ENCODE measurements at regions not wholly inside any gene's neighbourhood (a gene's known extent, or its start where the extent isn't known, plus 50 kb on each side); places are given as distances from the start of the nearest gene placed in this dataset.

DNA sequence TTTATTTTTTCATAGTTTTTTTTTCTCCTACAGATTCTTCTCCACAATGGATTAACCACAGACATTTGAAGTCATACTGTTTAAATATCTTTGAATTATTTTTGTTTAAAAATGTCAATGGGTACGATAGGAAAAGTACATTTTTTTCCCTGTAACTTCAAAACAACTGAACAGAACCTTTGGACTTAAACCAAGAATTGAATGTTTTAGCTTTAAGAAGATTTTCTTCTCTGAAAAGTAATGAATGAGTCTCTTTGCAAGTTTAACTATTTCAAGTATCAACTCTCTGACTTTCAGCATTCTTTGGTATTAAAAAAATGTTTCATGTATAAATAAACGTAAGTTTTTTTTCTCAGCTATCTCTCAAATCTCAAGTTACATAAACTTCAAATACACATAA is 364.3 kb downstream of the FBXO8 start:
- no peak overlapping the region for H3K4me3 ChIP-seq (ENCODE audit: low read depth, low read length)
- TF ChIP-seq, protein P1, sequence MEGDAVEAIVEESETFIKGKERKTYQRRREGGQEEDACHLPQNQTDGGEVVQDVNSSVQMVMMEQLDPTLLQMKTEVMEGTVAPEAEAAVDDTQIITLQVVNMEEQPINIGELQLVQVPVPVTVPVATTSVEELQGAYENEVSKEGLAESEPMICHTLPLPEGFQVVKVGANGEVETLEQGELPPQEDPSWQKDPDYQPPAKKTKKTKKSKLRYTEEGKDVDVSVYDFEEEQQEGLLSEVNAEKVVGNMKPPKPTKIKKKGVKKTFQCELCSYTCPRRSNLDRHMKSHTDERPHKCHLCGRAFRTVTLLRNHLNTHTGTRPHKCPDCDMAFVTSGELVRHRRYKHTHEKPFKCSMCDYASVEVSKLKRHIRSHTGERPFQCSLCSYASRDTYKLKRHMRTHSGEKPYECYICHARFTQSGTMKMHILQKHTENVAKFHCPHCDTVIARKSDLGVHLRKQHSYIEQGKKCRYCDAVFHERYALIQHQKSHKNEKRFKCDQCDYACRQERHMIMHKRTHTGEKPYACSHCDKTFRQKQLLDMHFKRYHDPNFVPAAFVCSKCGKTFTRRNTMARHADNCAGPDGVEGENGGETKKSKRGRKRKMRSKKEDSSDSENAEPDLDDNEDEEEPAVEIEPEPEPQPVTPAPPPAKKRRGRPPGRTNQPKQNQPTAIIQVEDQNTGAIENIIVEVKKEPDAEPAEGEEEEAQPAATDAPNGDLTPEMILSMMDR (IDR thresholded peaks at IDR 0.05; ENCODE audit: low read depth, low read length), result no peak

DNA sequence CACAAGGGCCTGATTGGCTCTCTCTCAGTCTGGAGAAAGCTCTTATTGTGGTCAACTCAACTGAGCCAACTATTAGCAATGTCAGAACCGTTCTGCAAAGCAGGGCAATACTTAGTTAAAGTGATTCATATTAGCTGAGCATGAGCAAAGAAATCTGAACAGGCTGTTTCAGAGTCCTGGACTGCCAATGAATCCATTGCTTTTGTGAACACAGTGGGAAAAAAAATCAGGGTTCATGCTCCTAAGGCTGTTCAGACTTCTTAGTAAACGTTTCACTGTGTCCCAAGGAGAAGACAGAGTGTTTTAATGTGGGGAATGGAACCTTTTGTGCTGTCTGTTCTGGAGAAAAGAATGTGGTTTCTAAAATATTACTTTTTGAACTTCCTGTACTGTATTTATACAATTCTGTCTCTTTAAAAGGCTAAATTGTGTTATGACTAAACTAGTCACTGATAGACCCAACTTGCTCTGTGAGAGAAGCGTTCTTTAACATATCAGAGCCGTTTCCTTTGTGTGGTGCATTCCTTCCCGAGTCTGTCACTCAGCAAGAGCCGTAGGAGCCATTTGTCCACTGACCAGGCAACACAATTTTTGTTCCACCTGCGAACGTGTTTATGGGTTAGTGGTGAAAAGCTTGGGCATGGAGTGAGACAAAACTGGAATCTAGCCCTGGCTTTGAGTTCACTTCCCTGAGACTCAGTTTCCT is 366.1 kb downstream of the FBXO8 start:
- H3K4me3 ChIP-seq (ENCODE audit: low read depth, low read length), result no peak overlapping the region
- TF ChIP-seq, protein P1 (IDR thresholded peaks at IDR 0.05; ENCODE audit: low read depth, low read length), result no peak

DNA sequence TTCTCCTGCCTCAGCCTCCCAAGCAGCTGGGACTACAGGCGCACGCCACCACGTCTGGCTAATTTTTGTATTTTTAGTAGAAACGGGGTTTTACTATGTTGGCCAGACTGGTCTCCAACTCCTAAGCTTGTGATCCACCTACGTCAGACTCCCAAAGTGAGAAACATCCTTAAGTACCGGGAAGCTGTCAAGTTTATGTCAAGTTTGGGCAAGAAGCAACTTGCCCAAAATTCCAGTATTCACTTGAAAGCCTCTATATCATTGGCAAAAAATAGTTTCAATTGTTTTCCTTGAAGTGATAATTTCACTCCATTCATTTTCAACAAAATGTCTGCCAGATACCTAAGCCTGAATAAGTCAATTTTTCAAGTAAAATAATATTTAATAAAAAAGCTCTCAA is 370.0 kb downstream of the FBXO8 start:
- H3K4me3 ChIP-seq (ENCODE audit: low read depth, low read length), result no peak overlapping the region
- TF ChIP-seq, protein P1 (IDR thresholded peaks at IDR 0.05; ENCODE audit: low read depth, low read length), result no peak

DNA sequence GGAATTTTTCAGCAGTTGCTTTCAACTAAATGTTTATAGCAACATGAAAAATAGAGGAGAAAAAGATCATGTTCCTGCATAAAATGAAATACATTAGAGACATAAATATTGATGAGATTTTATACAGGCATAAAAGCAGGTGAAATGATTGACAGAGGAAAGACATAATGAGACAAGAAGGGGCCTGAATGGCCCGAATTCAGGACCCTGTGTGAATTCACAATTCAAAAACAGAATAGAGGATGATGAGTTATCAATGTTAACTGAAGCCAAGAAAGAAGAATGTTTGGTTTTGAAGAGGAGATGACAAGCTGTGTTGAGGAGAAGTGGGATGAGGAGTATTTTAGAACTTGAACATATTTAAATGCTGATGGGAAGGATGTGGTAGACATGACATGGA is 371.1 kb downstream of the FBXO8 start:
- TF ChIP-seq, protein P1 (IDR thresholded peaks at IDR 0.05; ENCODE audit: low read depth, low read length), result no peak

DNA sequence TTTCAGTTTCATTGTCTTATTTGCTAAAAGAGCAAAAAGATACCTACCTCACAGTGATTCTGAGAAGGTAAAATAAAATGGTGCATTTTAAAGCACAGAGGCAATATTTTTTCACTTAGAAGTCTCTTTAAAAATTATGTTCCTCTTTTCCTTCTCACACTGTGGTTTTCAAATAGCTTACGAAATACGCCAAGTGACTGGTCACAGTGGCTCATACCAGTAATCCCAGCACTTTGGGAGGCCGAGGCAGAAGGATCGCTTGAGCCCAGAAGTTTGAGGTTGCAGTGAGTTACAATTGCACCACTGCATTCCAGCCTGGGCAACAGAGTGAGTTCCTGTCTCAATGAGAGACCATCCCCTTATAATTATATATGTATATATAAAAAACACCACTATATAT is 372.6 kb downstream of the FBXO8 start:
- TF ChIP-seq, protein P1 (IDR thresholded peaks at IDR 0.05; ENCODE audit: low read depth, low read length), result no peak
- H3K4me3 ChIP-seq (ENCODE audit: low read depth, low read length), result no peak overlapping the region

More for the DNA sequence above, 371.1 kb downstream of the FBXO8 start:
- H3K4me3 ChIP-seq (ENCODE audit: low read depth, low read length), result no peak overlapping the region

DNA sequence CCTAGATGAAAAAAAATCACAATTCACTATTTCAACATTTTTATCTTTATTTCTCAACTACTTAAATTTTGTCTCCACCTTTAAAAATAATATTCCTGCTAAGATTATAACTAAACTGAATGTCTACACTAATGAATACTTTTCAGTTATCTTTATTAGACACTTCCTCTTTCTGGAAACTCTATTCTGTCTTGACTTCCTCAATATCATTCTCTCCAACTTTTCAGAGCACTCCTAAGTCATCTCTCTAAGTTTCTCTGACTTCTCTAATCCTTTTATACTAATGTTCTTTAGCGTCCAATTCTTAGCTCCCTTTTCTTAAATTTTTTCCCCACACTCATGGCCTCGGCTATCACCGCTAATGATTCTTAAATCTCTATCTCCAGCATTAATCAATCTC is 374.2 kb downstream of the FBXO8 start:
- TF ChIP-seq, protein P1 (IDR thresholded peaks at IDR 0.05; ENCODE audit: low read depth, low read length), result no peak
- no peak overlapping the region for H3K4me3 ChIP-seq (ENCODE audit: low read depth, low read length)

DNA sequence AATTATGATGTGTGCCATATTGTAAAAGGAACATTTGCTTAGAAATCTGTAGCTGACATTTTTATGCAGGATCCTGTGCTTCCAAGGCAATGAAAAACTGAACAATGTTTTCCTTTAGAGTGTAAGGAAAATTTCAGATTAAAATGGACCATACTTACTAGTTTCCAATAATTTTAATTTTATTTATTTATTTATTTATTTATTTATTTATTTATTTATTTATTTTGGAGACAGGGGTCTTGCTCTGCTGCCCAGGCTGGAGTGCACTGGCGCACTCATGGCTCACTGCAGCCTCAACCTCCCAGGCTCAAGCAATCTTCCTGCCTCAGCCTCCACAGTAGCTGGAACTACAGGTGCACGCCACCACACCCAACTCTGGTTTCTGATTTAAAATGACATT is 369.8 kb upstream of the HAND2 start:
- TF ChIP-seq, protein P1 (IDR thresholded peaks at IDR 0.05; ENCODE audit: low read depth, low read length), result no peak
- no peak overlapping the region for H3K4me3 ChIP-seq (ENCODE audit: low read depth, low read length)

Measured in WI38 (cell line).